Activated CD4-positive, CD25-positive, alpha-beta regulatory T cell treated with anti-CD3 and anti-CD28 coated beads, Interleukin-2, amount 50 U/mL, for 16 hours (primary cell): ENCODE measurements at regions not wholly inside any gene's neighbourhood (a gene's known extent, or its start where the extent isn't known, plus 50 kb on each side); places are given as distances from the start of the nearest gene placed in this dataset.
A peak's percentile ranks its signal among the peaks of the same experiment; 100 is the strongest.
"Not testable (repeated sequence)": the region's sequence is repeated elsewhere in the genome, so short reads cannot be mapped to it uniquely, and the experiment has no call there.

Experiments used
- DNase-seq: peaks from one replicate; pipeline ENCODE4 v3.0.0-alpha.2; 2020; ENCODE audit warnings: low read depth, low spot score

DNA sequence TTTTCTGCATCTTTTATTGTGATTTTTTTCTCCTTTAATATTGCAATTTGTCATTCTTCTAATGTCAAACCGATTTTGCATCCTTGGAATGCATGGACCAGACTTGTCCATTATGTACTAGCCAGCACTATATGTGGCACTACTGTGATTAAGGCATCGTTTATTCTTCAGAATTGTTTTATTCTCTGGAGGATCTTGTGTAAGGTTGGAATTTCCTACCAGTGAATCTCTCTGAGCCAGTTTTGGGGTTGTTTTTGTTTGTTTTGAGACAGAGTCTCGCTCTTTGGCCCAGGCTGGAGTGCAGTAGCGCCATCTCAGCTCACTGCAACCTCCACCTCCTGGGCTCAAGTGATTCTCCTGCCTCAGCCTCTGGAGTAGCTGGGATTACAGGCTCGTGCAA, 58.5 kb downstream of the IGLL5 start:
- DNase-seq = no peak

DNA sequence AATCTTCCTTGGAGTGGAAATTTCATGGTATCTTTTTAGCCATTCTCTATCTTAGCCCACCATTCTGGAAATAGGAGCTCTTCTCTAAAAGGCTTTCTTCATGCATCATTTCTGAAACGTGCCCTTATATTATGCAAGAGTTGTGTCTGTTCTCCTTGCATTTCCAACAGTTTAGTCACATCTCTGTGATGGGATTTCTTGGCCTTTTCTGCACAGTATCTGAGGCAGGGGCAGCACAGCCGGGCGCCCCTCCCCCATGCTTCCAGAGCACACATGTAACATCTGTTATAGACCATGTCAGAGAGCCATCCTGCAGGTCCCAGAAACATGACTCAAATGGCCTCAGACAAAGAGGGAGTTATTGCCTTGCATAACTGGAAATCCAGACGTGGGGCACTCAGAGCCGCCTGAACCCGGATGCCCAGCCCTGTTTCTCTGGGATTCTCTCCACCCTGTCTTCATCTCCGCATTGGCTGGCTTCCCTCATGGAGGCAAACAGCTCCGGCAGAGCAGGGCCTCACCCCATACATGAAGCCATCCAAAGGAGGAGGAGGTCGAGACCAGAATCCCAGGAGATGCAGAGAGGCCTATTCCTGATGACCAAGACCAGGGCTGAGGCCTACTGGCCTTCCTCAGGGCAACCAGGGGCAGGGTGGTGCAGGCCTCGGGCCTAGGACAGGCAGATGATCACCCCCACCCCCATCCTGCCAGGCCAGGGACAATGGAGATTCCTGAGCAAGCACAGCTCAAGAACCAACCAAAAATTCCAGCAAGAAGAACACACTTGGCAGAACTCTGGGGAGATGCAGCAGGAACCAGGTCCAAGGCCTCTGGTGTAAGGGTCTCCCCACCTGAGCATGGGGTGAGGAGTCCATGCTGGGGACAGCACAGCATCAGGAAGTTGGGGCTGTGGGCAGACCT, 61.3 kb downstream of the IGLL5 start:
- DNase-seq = no peak

DNA sequence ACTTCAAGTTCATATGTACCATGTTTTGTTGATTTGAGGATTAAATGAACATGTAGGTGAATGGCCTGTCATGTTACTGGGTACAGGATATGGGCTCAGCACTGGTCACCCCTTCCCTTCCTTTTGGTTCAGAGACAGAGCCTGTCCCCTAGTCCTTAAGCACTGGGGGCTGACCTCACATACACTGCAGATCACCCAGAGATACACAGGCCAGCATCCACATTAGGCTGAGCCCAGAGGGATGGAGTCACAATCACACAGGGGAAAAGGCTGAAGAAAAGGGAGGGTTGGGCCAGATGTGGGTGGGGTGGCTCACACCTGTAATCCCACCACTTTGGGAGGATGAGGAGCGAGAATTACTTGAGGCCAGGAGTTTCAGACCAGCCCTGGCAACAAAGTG, 62.3 kb downstream of the IGLL5 start:
- no peak for DNase-seq

DNA sequence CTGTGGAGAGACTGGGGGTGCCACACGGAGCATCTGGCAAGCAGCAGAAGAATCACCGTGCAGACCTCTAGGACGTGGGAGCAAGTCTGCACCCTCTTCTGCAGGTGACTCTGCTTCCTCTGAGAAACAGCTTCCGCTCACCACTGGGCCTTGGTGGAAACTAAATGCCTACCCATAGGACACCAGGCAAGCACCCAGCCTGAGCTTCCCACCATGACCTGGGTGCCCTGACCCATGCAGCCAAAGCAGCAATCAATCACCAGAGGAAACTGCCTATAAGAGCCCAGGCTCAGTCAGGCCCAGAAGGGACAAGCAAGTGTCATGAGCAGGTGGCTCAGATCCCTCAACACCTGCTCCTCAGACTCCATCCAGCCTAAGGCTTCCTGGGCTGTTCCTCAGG, 63.4 kb downstream of the IGLL5 start:
- no peak for DNase-seq

DNA sequence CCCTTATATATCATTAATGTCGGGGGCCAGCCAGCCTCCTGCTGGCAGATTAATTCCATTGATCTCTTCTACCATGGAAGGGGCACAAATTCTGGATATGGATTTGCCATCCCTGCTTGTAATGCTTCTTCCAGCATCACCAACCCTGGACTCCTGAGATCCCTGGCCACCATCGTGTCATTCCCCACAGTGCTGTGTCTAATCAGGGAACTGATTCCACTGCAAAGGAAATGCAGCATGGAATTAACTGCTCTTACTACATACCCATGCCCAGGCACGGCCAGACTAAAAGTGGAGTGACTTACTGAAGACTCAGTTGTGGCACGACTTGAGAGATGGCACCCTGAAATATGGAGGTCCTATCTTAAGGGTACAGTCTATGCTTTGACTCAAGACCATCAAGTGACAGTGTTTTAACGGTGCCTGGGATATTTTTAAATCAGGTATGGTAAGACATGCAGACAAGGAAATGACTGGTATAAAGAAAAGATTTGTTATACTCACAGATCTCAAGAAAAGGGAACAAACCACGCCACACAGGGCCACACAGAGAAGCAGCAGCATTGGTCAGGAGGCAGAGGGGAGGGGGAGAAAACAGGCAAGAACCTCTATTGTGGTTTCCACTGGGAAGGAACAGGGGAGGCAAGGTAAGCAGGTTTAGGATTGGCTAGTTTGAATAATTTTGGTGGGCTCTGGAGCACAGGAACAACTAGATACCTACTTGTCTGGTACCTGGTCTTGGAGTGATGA, 65.1 kb downstream of the IGLL5 start:
- no peak for DNase-seq

DNA sequence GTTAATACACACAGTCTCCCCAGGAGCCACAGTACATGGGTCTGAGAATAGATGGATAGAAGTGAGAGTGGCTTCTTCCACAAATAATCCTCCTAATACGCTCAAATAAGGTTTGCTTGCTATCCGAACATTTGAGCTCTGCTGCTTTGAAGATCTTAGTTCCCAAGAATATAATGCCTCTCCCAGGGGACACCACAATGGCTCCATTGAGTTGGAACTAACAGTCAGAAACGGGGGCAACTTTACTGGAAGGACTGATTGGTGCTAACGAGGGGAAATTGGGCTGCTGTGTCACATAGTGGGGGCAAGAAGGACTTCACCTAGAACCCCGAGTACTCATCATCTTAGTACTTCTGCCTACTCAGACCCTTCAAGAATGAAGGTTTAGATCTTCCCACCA, 66.2 kb downstream of the IGLL5 start:
- no peak for DNase-seq

DNA sequence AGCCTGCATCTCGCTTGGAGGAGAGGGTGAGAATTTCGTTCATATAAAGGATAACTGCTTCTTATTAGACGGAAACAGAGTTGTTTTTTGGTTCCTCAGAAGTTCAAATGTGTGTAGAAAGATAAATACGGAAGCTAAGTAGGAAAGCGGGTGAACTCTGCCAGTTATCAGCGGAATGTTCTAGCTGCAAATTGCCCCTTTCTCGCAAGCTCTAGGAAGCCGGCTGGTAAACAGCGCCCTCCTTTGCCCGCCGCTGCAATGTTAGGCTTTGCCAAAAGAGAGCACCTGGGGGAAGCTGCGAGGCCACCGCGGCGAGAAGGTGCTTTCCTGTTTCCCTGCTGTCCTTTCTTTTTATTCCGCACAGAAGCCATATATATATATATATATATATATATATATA, 67.0 kb downstream of the IGLL5 start:
- DNase-seq = no peak

DNA sequence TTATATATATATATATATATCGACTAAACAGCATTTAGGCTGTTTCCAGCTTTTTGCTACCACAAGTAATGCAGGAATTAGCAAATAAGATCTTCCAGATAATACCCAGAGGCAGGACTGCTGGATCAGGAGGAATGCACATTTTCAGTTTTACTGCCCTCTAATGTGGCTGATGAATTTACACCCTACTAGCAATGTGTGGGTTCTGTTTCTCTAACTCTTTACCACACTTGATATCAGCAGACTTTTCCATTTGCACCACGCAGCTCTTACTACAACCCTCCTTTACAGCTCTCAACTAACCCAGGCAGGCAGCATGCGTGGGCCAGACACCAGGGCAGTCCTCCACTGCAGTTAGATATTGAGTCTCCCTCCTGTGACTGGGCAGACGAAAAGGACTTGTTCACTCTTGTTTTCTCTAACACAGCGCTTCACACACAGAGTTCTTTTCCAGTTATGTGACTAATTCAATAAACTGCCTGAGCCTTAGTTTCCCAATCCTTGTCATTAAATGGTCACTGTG, 67.7 kb downstream of the IGLL5 start:
- DNase-seq = no peak

DNA sequence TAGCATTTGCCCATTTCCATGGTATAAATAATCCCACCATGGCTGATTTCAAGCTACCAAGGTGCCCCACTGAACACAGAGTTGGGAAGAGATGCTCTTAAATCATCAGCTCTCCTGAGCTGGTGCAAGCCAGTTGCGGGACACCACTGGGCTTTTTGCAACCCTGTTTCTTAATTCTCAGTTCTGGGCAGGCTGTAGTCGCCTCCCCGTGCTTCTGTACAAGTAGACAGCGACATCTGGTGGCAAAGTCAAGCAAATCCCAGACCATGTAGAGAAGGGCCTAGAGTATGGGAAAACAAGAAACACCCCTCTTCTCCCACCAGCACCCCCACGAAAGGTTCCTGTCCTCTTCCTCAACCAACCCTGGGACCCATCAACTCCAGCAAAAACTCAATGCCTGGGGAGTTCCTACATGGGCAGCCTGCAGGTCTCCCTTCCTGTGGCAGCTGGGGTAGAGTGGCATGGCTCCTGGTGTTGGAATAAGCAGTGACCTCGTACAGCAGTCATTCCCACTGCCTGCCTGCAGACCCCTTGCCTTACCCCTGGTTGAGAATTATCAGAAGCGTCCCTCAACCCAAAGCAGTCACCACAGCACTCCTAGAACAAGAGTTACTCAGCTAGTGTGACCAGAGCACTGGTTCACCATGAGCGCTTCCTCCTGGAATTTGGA, 68.4 kb downstream of the IGLL5 start:
- DNase-seq = peak; percentile 47

DNA sequence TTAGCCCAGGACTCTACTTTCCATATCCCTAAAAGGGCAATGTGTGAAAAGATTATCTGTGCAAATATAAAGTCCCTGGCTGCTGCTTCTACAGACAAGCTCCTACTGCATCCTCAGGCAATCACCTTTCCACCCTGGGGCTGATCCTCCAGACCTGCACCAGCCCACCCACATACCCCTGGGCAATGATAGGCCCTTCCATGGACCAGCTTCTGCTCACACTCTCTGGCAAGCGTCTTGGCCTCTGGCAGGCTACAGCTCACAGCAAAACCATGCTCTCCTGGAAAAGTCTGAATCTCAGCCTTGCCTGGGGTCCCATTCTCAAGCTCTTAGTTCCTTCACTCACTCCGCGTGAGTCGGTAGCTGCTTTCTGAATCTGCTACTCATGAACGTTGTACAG, 69.5 kb downstream of the IGLL5 start:
- DNase-seq = no peak

DNA sequence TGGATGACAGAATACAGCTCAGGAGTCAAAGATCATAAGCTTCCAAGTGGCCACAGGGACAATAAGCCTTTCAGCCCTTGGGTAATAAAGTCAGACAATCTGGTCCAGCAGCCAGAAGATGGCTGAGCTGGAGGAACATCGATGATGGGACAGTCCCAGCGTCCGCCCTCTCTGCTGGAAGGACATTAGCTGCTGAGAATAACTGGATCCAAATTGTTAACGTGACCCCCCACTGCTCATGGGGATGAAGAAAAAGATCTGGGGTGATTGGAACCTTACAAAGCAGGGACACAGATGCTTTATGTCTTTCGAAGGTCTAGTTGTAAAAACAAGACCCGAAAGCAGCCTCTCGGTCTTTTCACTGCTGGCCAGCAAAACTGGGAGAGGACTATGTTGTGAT, 71.0 kb downstream of the IGLL5 start:
- DNase-seq = no peak

DNA sequence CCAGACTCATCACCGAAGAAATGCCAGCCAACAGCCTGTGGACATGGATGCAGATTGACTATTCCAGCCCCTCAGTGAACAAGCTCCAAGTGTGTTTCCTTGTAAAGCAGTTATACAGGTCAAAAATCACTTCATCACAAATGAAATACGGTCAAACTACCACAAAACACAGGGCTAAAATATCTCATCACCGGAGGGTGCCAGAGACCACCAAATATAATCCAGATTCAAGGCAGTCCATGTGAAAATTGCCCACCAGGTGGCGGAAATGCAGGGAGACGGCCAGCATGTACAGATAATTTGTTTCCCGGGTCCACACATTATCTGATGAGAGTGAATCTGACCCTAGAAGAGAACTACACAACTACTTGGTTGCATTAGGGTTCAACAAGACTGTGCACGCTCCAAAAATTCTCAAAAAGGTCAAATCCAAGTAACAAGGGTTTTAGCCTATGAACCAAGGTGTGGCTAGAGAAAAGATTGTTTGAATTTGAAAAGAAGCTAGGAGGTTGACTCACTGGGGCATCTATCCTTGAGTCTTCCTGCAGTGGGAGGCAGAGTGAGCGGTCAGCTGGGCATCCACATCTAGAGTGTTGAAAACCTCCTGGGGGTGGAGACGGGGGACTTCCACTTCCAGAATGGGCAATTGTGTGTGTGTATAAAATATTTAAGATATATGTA, 71.7 kb downstream of the IGLL5 start:
- peak; percentile 42 for DNase-seq

DNA sequence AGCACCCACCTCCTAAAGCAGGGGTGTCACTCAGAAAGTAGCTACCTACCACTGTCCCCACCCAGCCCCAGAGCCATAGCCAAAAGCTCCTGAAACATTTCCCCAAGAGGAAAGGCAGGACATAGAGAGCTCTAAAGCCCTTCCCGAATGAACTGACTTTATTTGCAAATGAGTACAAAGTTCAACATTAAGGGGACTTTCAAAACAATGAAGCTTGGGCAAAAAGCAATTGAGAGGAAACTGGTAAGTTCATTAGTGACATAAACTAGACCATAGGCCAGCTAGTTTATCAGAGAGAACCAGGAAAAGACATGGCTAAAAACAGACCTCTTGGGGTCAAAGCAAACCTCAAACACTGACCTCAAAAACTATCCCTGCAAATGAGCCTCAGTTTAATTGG, 72.7 kb downstream of the IGLL5 start:
- no peak for DNase-seq

DNA sequence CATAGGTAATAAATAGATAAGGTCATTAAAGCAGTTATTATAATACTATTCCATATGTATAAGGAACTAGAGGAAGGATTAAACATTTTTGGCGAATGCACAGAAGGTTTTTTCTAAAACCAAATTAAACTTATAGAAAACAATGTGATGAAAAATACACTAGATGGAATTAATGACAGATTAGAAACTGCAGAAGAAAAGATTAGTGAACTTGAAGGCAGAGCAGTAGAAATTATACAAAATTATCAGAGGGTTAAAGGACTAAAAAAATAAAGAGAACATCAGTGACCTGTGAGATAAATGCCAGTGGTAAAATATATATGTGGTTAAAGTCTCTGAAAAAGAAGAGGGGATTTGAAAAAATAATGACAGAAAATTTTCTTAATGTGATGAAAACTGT, 74.0 kb downstream of the IGLL5 start:
- DNase-seq = no peak

DNA sequence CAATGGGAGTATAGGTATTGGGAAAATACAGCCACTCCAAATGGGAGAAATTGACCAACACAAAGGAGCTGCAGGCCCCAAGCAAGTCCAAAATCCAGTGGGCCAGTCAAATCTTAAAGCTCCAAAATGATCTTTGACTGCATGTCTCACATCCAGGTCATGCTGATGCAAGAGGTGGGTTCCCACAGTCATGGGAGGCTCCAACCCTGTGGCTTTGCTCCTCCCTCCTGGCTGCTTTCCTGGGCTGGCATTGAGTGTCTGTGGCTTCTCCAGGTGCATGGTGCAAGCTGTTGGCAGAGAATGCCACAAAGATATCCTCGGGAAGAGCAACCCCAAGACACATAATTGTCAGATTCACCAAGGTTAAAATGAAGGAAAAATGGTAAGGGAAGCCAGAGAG, 80.8 kb downstream of the IGLL5 start:
- no peak for DNase-seq

DNA sequence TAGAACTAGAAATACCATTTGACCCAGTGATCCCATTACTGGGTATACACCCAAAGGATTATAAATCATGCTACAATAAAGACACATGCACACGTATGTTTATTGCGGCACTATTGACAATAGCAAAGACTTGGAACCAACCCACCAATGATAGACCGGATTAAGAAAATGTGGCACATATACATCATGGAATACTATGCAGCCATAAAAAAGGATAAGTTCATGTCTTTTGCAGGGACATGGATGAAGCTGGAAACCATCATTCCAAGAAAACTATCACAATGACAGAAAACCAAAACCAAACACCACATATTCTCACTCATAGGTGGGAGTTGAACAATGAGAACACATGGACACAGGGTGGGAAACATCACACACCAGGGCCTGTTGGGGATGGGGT, 85.0 kb downstream of the IGLL5 start:
- DNase-seq = not testable (repeated sequence)

DNA sequence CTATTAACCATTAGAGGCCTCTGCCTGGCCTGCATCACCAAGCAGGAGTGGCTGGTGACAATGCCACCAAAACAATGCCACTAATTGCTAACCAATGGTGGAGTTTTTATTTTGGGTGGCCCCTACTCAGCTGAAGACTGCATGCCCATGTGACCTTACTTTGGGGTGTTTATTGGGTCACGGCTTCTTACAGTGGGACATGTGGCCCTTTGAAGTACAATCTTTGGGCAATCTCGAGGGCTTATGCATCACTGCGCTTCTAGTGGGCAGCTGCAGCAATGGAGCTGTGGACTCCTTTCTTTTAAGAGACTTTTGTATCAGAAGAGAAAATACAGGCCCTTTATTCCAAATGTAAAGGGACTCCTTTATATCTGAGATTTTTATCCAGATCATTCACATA, 85.7 kb downstream of the IGLL5 start:
- no peak for DNase-seq

DNA sequence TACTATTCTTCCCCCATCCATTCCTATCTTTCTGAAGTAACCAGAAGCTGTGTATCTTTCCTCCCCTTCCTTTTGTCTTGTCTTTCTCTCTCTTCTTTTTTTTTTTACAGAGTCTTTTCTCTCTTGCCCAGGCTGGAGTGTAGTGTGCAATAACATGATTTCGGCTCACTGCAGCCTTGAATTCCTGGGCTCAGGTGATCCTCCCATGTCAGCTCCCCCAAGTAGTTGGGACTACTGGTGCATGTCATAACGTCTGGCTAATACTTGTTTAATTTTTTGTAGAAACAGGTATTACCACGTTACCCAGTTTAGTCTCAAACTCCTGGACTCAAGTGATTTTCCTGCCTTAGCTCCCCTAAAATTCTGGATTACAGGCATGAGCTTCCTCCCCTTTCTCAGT, 86.5 kb downstream of the IGLL5 start:
- DNase-seq = no peak

DNA sequence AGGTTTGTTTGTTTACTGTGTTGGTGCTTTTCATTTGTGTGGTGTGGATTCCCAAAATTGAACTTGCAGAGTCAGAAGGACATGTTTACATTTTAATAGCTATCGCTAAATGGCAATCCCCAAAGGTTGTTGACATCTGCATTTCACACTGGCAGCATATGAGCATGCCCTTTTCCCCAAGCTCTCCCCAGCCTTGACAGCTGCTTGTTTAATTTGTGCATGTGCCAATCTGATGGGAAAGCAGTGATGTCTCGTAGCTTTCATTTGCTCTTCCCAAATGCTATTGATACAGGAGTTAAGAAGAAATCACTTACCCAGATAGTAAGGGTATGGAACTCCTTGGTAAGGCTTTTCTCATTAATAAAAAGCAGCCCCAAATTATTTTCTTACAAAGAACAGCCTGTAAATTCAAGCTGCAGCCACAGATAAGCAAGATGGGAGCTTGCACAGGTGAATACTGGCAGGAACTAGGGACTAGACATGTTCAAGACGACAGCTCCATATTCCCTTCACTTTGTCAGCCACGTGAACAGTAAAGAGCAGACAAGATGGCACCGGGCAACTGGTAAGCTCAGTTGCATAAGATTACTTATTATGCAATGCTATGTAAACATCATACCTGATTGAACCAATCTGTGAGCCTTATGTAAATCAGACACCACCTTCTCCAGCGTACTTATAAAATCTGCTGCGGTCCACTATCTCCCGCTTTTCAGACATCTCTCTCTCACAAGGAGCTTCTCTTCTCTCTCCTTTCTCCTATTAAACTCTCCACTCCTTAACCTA, 87.4 kb downstream of the IGLL5 start:
- DNase-seq = no peak

DNA sequence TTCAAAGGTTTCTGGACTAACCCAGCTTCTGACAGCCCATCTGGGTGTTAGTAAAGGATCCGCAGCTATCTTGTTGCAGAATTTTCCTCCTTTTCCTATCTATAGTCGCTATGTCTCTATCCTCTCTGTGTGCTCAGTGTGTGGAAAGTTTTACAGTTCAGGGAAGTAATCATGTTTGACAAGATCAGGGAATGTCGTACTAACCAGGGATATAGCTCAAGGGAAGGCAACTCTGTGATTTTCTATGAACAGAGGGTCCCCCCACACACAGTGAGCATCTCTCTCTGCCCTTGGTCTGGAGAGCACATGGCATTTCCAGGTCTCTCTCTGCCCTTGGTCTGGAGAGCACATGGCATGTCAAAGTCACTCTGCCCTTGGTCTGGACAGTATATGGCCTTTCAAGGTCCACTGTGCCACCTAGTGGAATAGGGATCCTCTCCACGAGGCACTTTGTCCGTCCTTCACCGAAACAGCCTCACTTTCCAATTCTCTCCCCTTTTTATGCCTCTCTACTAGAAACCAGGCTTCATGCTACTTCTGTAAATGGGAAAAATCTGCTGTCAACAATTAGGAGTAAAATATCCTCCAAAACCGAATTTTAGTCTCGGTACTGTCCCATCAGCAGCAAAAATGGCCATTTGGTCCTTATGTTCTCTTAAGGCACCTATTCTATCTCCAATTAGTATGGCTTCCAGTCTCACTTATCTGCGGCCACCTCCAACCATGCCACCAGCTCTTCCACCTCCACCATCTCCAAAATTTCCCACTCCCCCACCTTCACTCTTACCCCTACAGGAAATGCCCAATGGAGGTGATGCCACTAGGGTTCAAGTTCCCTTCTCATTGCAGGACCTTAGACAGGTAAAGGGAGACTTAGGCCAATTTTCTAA, 88.7 kb downstream of the IGLL5 start:
- no peak for DNase-seq
